NT2/D1 (cell line): ENCODE measurements at regions not wholly inside any gene's neighbourhood (a gene's known extent, or its start where the extent isn't known, plus 50 kb on each side); places are given as distances from the start of the nearest gene placed in this dataset.

ENCODE experiments used
- SUZ12 ChIP-seq: IDR thresholded peaks from 2 replicates; pipeline ENCODE4 v1.6.1; 2011; ENCODE audit not compliant: insufficient read length, insufficient read depth; ENCODE audit errors: extremely low read depth
- ZNF274 ChIP-seq: IDR thresholded peaks from 2 replicates; pipeline ENCODE4 v1.6.1; 2011; ENCODE audit warnings: mild to moderate bottlenecking, low read depth, low read length

- TF ChIP-seq ZNF274 (no peak), SUZ12 (no peak)
Measured at GRCh38 chr18:7322817-7323485, 92.1 kb downstream of the LRRC30 start.
